ENCODE measurements at regions not wholly inside any gene's neighbourhood (a gene's known extent, or its start where the extent isn't known, plus 50 kb on each side); places are given as distances from the start of the nearest gene placed in this dataset.

- DNase-seq (ENCODE audit: extremely low read depth, insufficient read length) = no peak
- H3K36me3 ChIP-seq (ENCODE audit: control insufficient read depth, insufficient read depth, low read length) = no peaks in the 10 kb centered on the region
- H3K4me3 ChIP-seq (replicated peaks; ENCODE audit: low read depth, low read length) = no peak overlapping the region
- TF ChIP-seq CTCF (IDR thresholded peaks at IDR 0.05; ENCODE audit: insufficient read depth, low read length, poor library complexity, severe bottlenecking) = no peak
- no peaks in the 10 kb centered on the region for H3K27me3 ChIP-seq (replicated peaks; ENCODE audit: control insufficient read depth, insufficient read depth, low read length)
Measured at GRCh38 chr2:155350783-155351580, 652.5 kb downstream of the KCNJ3 start.

- Histone ChIP-seq H3K36me3 (ENCODE audit: control insufficient read depth, insufficient read depth, low read length) (no peaks in the 10 kb centered on the region), H3K4me3 (replicated peaks; ENCODE audit: low read depth, low read length) (no peak overlapping the region), H3K27me3 (replicated peaks; ENCODE audit: control insufficient read depth, insufficient read depth, low read length) (no peaks in the 10 kb centered on the region)
- no peak for DNase-seq (ENCODE audit: extremely low read depth, insufficient read length)
- TF ChIP-seq CTCF (IDR thresholded peaks at IDR 0.05; ENCODE audit: insufficient read depth, low read length, poor library complexity, severe bottlenecking) = no peak
Measured at GRCh38 chr2:155332016-155332415, 633.5 kb downstream of the KCNJ3 start.

DNA sequence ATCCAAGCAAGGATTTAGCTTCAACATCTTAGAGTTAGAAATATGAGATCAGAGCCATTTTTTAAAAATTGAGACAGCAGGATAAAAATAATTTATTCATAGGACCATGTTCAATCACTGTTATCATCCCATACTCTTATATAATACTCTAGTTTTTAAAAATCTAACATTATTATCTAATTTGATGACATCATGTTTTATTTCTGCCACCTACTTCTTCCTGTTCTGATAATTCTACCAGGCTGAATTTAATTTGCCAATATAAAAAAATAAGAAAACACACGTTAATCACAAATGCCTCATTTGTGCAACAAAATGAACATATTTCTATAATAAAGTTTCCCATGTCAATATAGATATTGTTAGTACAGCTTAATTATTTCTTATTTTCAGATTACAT, 621.7 kb downstream of the KCNJ3 start:
- TF ChIP-seq CTCF (IDR thresholded peaks at IDR 0.05; ENCODE audit: insufficient read depth, low read length, poor library complexity, severe bottlenecking) = no peak
- H3K4me3 ChIP-seq (replicated peaks; ENCODE audit: low read depth, low read length) = no peak overlapping the region

GRCh38 chr2:155318710-155319109, 620.2 kb downstream of the KCNJ3 start:
- Histone ChIP-seq H3K27me3 (replicated peaks; ENCODE audit: control insufficient read depth, insufficient read depth, low read length) (no peaks in the 10 kb centered on the region), H3K36me3 (ENCODE audit: control insufficient read depth, insufficient read depth, low read length) (no peaks in the 10 kb centered on the region), H3K4me3 (replicated peaks; ENCODE audit: low read depth, low read length) (no peak overlapping the region)
- no peak for TF ChIP-seq CTCF (IDR thresholded peaks at IDR 0.05; ENCODE audit: insufficient read depth, low read length, poor library complexity, severe bottlenecking)
- DNase-seq (ENCODE audit: extremely low read depth, insufficient read length) = no peak

More for the DNA sequence above, 621.7 kb downstream of the KCNJ3 start:
- Histone ChIP-seq H3K27me3 (replicated peaks; ENCODE audit: control insufficient read depth, insufficient read depth, low read length) (no peaks in the 10 kb centered on the region), H3K36me3 (ENCODE audit: control insufficient read depth, insufficient read depth, low read length) (no peaks in the 10 kb centered on the region)
- no peak for DNase-seq (ENCODE audit: extremely low read depth, insufficient read length)

GRCh38 chr2:155315768-155316167, 617.3 kb downstream of the KCNJ3 start:
- Histone ChIP-seq H3K4me3 (replicated peaks; ENCODE audit: low read depth, low read length) (no peak overlapping the region), H3K36me3 (ENCODE audit: control insufficient read depth, insufficient read depth, low read length) (no peaks in the 10 kb centered on the region), H3K27me3 (replicated peaks; ENCODE audit: control insufficient read depth, insufficient read depth, low read length) (no peaks in the 10 kb centered on the region)
- no peak for DNase-seq (ENCODE audit: extremely low read depth, insufficient read length)
- TF ChIP-seq CTCF (IDR thresholded peaks at IDR 0.05; ENCODE audit: insufficient read depth, low read length, poor library complexity, severe bottlenecking) = no peak
